ENCODE measurements at regions not wholly inside any gene's neighbourhood (a gene's known extent, or its start where the extent isn't known, plus 50 kb on each side); places are given as distances from the start of the nearest gene placed in this dataset.

DNA sequence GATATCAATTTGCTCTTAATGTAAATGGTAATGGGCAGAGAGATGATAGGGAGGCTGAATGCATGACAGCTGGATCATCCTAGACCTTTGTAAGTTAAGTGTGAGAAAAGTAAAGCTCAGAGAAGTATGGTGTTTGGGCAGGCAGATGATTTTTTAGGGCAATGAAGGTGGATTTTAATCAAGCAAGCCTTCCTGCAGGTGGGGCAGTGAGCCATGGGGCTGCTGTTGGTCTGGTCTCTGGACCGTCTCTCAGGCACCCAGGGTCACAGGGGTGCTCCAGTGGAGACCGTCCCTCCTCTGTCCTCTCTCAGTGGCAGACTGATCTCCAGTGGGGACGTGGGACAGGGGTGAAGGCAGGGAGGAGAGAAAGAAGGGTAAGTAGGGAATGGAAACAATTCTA lies 69.8 kb upstream of the STK17B start:
- ChIA-PET POLR2A (no interaction called here), CTCF (interaction anchor here (1.1 to 1.8 kb wide), 3 partner anchors 19 to 36 kb away, joined by 3 to 5 read pairs (median 3); no protein-coding TSS in a partner anchor)
- H3K9me1 ChIP-seq (replicated peaks; ENCODE audit: control insufficient read depth, extremely low read depth, insufficient read depth, low read length) = no peaks in the 10 kb centered on the region
- peaks cover 10% of the 10 kb centered on the region for H3K79me2 ChIP-seq (ENCODE audit: control insufficient read depth, insufficient read depth, low read length)
- H2AFZ ChIP-seq (ENCODE audit: low read depth, low read length) = no peak overlapping the region
- no peaks in the 10 kb centered on the region for H4K20me1 ChIP-seq (replicated peaks; ENCODE audit: control insufficient read depth, extremely low read depth, insufficient read depth, low read length)
- DNase-seq (ENCODE audit: low read depth, low spot score) (no peak), FAIRE-seq (no peak)
- peaks cover 35% of the 10 kb centered on the region for H3K4me1 ChIP-seq (ENCODE audit: control insufficient read depth, extremely low read depth, insufficient read depth, low read length)
- no TSS peak for BruUV-seq (replicated peaks)
- H3K36me3 ChIP-seq (ENCODE audit: control insufficient read depth in 2 of 2, extremely low read depth in 1 of 2, insufficient read depth in 2 of 2, low read length in 2 of 2) = peaks cover 5 to 35% of the 10 kb centered on the region in 2 experiments
- no peak overlapping the region for H3K4me3 ChIP-seq (replicated peaks in 1 of 3; ENCODE audit: insufficient read depth in 1 of 3, low read depth in 1 of 3, low read length in 3 of 3)
- TF ChIP-seq GATA2 (IDR thresholded peaks at IDR 0.05; ENCODE audit: insufficient read depth, insufficient read length, low read depth, low read length) = no peak
- TF ChIP-seq, protein P1, sequence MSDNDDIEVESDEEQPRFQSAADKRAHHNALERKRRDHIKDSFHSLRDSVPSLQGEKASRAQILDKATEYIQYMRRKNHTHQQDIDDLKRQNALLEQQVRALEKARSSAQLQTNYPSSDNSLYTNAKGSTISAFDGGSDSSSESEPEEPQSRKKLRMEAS (IDR thresholded peaks at IDR 0.05; ENCODE audit: insufficient read depth, insufficient read length) = no peak
- TF ChIP-seq MYC (IDR thresholded peaks at IDR 0.05; ENCODE audit: low read depth, low read length) = no peak
- no peak for TF ChIP-seq FOS (IDR thresholded peaks at IDR 0.05; ENCODE audit: borderline replicate concordance, insufficient read depth, low read length)
- no peak for TF ChIP-seq POLR2AphosphoS5 (IDR thresholded peaks at IDR 0.05; ENCODE audit: insufficient read depth, low read depth, low read length)
- no peak for TF ChIP-seq JUN (IDR thresholded peaks at IDR 0.05; ENCODE audit: borderline replicate concordance, insufficient read depth, insufficient read length, low read depth)
- TF ChIP-seq, protein P2, sequence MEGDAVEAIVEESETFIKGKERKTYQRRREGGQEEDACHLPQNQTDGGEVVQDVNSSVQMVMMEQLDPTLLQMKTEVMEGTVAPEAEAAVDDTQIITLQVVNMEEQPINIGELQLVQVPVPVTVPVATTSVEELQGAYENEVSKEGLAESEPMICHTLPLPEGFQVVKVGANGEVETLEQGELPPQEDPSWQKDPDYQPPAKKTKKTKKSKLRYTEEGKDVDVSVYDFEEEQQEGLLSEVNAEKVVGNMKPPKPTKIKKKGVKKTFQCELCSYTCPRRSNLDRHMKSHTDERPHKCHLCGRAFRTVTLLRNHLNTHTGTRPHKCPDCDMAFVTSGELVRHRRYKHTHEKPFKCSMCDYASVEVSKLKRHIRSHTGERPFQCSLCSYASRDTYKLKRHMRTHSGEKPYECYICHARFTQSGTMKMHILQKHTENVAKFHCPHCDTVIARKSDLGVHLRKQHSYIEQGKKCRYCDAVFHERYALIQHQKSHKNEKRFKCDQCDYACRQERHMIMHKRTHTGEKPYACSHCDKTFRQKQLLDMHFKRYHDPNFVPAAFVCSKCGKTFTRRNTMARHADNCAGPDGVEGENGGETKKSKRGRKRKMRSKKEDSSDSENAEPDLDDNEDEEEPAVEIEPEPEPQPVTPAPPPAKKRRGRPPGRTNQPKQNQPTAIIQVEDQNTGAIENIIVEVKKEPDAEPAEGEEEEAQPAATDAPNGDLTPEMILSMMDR (IDR thresholded peaks at IDR 0.05; ENCODE audit: extremely low read depth in 1 of 2, insufficient read depth in 1 of 2, low read depth in 1 of 2, low read length in 2 of 2) = no peak
- TF ChIP-seq POLR2A (IDR thresholded peaks at IDR 0.05; ENCODE audit: low read depth, low read length) = no peak
- no peak for TF ChIP-seq EZH2 (IDR thresholded peaks at IDR 0.05; ENCODE audit: borderline replicate concordance, low read depth, low read length, severe bottlenecking)
- H3K4me2 ChIP-seq (ENCODE audit: insufficient read depth, low read length) = no peak overlapping the region
- no peaks in the 10 kb centered on the region for H3K27me3 ChIP-seq (ENCODE audit: control insufficient read depth in 2 of 2, insufficient read depth in 2 of 2, low read length in 2 of 2)
- no peaks in the 10 kb centered on the region for H3K9me3 ChIP-seq (replicated peaks; ENCODE audit: control insufficient read depth, insufficient read depth, low read length)
- H3K27ac ChIP-seq (ENCODE audit: insufficient read depth, low read depth, low read length) = peak overlapping the region; percentile 80
- H3K9ac ChIP-seq (replicated peaks; ENCODE audit: extremely low read depth, insufficient read depth, low read length) = peak overlapping the region; percentile 17
- intact Hi-C loops (cut with micrococcal nuclease) = loop anchor here (2.0 kb wide), 2 partner anchors 26 to 70 kb away; partner anchors contain the start of gene STK17B
- dilution Hi-C loops (cut with MboI; ENCODE audit: extremely low pct_ligation_motif_present, low sequenced_read_pairs) = no loop called here

All from endothelial cell of umbilical vein (primary cell).